Immature natural killer cell (primary cell): ENCODE measurements at regions not wholly inside any gene's neighbourhood (a gene's known extent, or its start where the extent isn't known, plus 50 kb on each side); places are given as distances from the start of the nearest gene placed in this dataset.
"Not testable (repeated sequence)": the region's sequence is repeated elsewhere in the genome, so short reads cannot be mapped to it uniquely, and the experiment has no call there.

Experiments used
- DNase-seq, 3 donors: peaks; one replicate each; pipeline ENCODE4 v3.0.0; 2022; ENCODE audit warnings: mixed read lengths in 1 of 3
- H3K27ac Mint-ChIP-seq, 6 donors: one replicate each; pipeline ENCODE4 v1.8.0; 2020; ENCODE audit warnings: mixed read lengths in 6 of 6, mild to moderate bottlenecking in 5 of 6, inconsistent platforms in 4 of 6, moderate library complexity in 3 of 6
- H3K27me3 Mint-ChIP-seq, 3 donors: one replicate each; pipeline ENCODE4 v1.8.0; 2020 to 2021; ENCODE audit warnings: low read depth in 3 of 3, mild to moderate bottlenecking in 3 of 3, mixed read lengths in 3 of 3, moderate library complexity in 3 of 3, inconsistent platforms in 1 of 3
- H3K36me3 Mint-ChIP-seq, 3 donors: one replicate each; pipeline ENCODE4 v1.8.0; 2020; ENCODE audit warnings: mixed read lengths in 3 of 3, inconsistent platforms in 2 of 3, mild to moderate bottlenecking in 2 of 3
- H3K4me1 Mint-ChIP-seq, 2 donors: one replicate each; pipeline ENCODE4 v1.8.0; 2020; ENCODE audit warnings: inconsistent platforms in 2 of 2, mild to moderate bottlenecking in 2 of 2, mixed read lengths in 2 of 2, moderate library complexity in 1 of 2
- H3K4me3 Mint-ChIP-seq, 5 donors: one replicate each; pipeline ENCODE4 v1.8.0; 2020; ENCODE audit warnings: mild to moderate bottlenecking in 5 of 5, mixed read lengths in 5 of 5, inconsistent platforms in 3 of 5, moderate library complexity in 3 of 5
- H3K9me3 Mint-ChIP-seq, 6 donors: one replicate each; pipeline ENCODE4 v1.8.0; 2020; ENCODE audit warnings: mild to moderate bottlenecking in 6 of 6, mixed read lengths in 6 of 6, inconsistent platforms in 4 of 6, moderate library complexity in 3 of 6

- peaks cover 0 to 3% (median 1%) of the 10 kb centered on the region in 3 donors for H3K27me3 Mint-ChIP-seq
- DNase-seq: no peak
- peaks cover 0 to 3% (median 0%) of the 10 kb centered on the region in 3 donors for H3K36me3 Mint-ChIP-seq
- H3K4me1 Mint-ChIP-seq: peaks cover 3 to 8% of the 10 kb centered on the region in 2 donors
- H3K27ac Mint-ChIP-seq: no peak overlapping the region
- H3K4me3 Mint-ChIP-seq: no peak overlapping the region
- H3K9me3 Mint-ChIP-seq: peaks cover 0 to 5% (median 0%) of the 10 kb centered on the region in 6 donors
These were observed 105.8 kb downstream of the MRPL39 start for GRCh38 chr21:25501462-25501861.

- Mint-ChIP-seq H3K4me3 (no peak overlapping the region), H3K9me3 (peaks cover 0 to 5% (median 0%) of the 10 kb centered on the region in 6 donors), H3K27me3 (peaks cover under 1 to 3% (median 1%) of the 10 kb centered on the region in 3 donors), H3K36me3 (peaks cover 0 to 3% (median 0%) of the 10 kb centered on the region in 3 donors), H3K4me1 (peaks cover 3 to 8% of the 10 kb centered on the region in 2 donors), H3K27ac (no peak overlapping the region)
- no peak for DNase-seq
These were observed 106.7 kb downstream of the MRPL39 start for GRCh38 chr21:25500598-25500997.

- H3K27ac Mint-ChIP-seq: no peak overlapping the region
- H3K36me3 Mint-ChIP-seq: no peaks in the 10 kb centered on the region
- DNase-seq: no peak
- H3K9me3 Mint-ChIP-seq: peaks cover 0 to 6% (median under 1%) of the 10 kb centered on the region in 6 donors
- H3K4me1 Mint-ChIP-seq: peaks cover 3 to 4% of the 10 kb centered on the region in 2 donors
- H3K27me3 Mint-ChIP-seq: peaks cover 0 to 4% (median 3%) of the 10 kb centered on the region in 3 donors
- no peak overlapping the region for H3K4me3 Mint-ChIP-seq
These were observed 110.3 kb downstream of the MRPL39 start for GRCh38 chr21:25496825-25497482.

GRCh38 chr21:25494804-25495203 lies 112.5 kb downstream of the MRPL39 start:
- Mint-ChIP-seq H3K27me3 (peaks cover 0 to 4% (median 3%) of the 10 kb centered on the region in 3 donors), H3K27ac (no peak overlapping the region), H3K36me3 (no peaks in the 10 kb centered on the region), H3K9me3 (peaks cover 0 to 5% (median under 1%) of the 10 kb centered on the region in 6 donors), H3K4me1 (no peaks in the 10 kb centered on the region), H3K4me3 (no peak overlapping the region)
- no peak for DNase-seq

- no peaks in the 10 kb centered on the region for H3K4me1 Mint-ChIP-seq
- no peak for DNase-seq
- no peaks in the 10 kb centered on the region for H3K36me3 Mint-ChIP-seq
- no peak overlapping the region for H3K27ac Mint-ChIP-seq
- H3K9me3 Mint-ChIP-seq: peaks cover 0 to 4% (median under 1%) of the 10 kb centered on the region in 6 donors
- H3K27me3 Mint-ChIP-seq: peaks cover 1 to 4% (median 3%) of the 10 kb centered on the region in 3 donors
- H3K4me3 Mint-ChIP-seq: no peak overlapping the region
These were observed 113.6 kb downstream of the MRPL39 start for GRCh38 chr21:25493722-25494121.

- peaks cover 0 to 4% (median 0%) of the 10 kb centered on the region in 6 donors for H3K9me3 Mint-ChIP-seq
- H3K4me1 Mint-ChIP-seq: no peaks in the 10 kb centered on the region
- no peak overlapping the region for H3K27ac Mint-ChIP-seq
- H3K27me3 Mint-ChIP-seq: peaks cover 0 to 4% (median 3%) of the 10 kb centered on the region in 3 donors
- H3K36me3 Mint-ChIP-seq: no peaks in the 10 kb centered on the region
- no peak overlapping the region for H3K4me3 Mint-ChIP-seq
- no peak for DNase-seq
These were observed 116.0 kb downstream of the MRPL39 start for GRCh38 chr21:25491267-25491666.

- Mint-ChIP-seq H3K27me3 (peaks cover 0 to 4% (median 3%) of the 10 kb centered on the region in 3 donors), H3K9me3 (peaks cover 0 to 3% (median 0%) of the 10 kb centered on the region in 6 donors)
These were observed 116.5 kb downstream of the MRPL39 start for GRCh38 chr21:25490742-25491141.

GRCh38 chr21:25489673-25490072 lies 117.6 kb downstream of the MRPL39 start:
- H3K36me3 Mint-ChIP-seq: no peaks in the 10 kb centered on the region
- DNase-seq: no peak
- H3K4me1 Mint-ChIP-seq: no peaks in the 10 kb centered on the region
- H3K4me3 Mint-ChIP-seq: no peak overlapping the region
- peaks cover 0 to 5% (median 1%) of the 10 kb centered on the region in 3 donors for H3K27me3 Mint-ChIP-seq
- no peak overlapping the region for H3K27ac Mint-ChIP-seq
- peaks cover 0 to 1% (median 0%) of the 10 kb centered on the region in 6 donors for H3K9me3 Mint-ChIP-seq

More at GRCh38 chr21:25490742-25491141, 116.5 kb downstream of the MRPL39 start:
- DNase-seq: no peak
- H3K4me1 Mint-ChIP-seq: no peaks in the 10 kb centered on the region
- H3K4me3 Mint-ChIP-seq: no peak overlapping the region
- no peak overlapping the region for H3K27ac Mint-ChIP-seq
- H3K36me3 Mint-ChIP-seq: no peaks in the 10 kb centered on the region

GRCh38 chr21:25487046-25487594 lies 120.2 kb downstream of the MRPL39 start:
- Mint-ChIP-seq H3K36me3 (peaks cover 0 to under 1% (median 0%) of the 10 kb centered on the region in 3 donors), H3K27me3 (peaks cover 0 to 6% (median 0%) of the 10 kb centered on the region in 3 donors), H3K9me3 (peaks cover 8 to 21% (median 12%) of the 10 kb centered on the region in 6 donors), H3K4me1 (no peaks in the 10 kb centered on the region), H3K27ac (no peak overlapping the region), H3K4me3 (no peak overlapping the region)
- no peak for DNase-seq

GRCh38 chr21:25485914-25486313 lies 121.4 kb downstream of the MRPL39 start:
- Mint-ChIP-seq H3K27ac (no peak overlapping the region), H3K9me3 (peaks cover 10 to 33% (median 24%) of the 10 kb centered on the region in 6 donors), H3K4me3 (no peak overlapping the region), H3K36me3 (peaks cover 0 to 12% (median 5%) of the 10 kb centered on the region in 3 donors), H3K4me1 (no peaks in the 10 kb centered on the region), H3K27me3 (peaks cover 0 to 6% (median 0%) of the 10 kb centered on the region in 3 donors)
- no peak for DNase-seq

GRCh38 chr21:25467896-25468295 lies 139.4 kb downstream of the MRPL39 start:
- H3K27ac Mint-ChIP-seq: no peak overlapping the region
- H3K4me3 Mint-ChIP-seq: no peak overlapping the region
- H3K36me3 Mint-ChIP-seq: no peaks in the 10 kb centered on the region

GRCh38 chr21:25467071-25467470 lies 140.2 kb downstream of the MRPL39 start:
- not testable (repeated sequence) for H3K27ac Mint-ChIP-seq, H3K27me3 Mint-ChIP-seq, H3K4me1 Mint-ChIP-seq, H3K36me3 Mint-ChIP-seq, H3K9me3 Mint-ChIP-seq, H3K4me3 Mint-ChIP-seq, DNase-seq

More at GRCh38 chr21:25467896-25468295, 139.4 kb downstream of the MRPL39 start:
- peaks cover 0 to 3% (median 0%) of the 10 kb centered on the region in 6 donors for H3K9me3 Mint-ChIP-seq
- no peak for DNase-seq
- H3K27me3 Mint-ChIP-seq: peaks cover 0 to 5% (median 0%) of the 10 kb centered on the region in 3 donors
- no peaks in the 10 kb centered on the region for H3K4me1 Mint-ChIP-seq

GRCh38 chr21:25466470-25466869 lies 140.8 kb downstream of the MRPL39 start:
- Mint-ChIP-seq H3K36me3 (no peaks in the 10 kb centered on the region), H3K27ac (no peak overlapping the region), H3K4me3 (no peak overlapping the region), H3K4me1 (no peaks in the 10 kb centered on the region), H3K27me3 (peaks cover 0 to 5% (median 0%) of the 10 kb centered on the region in 3 donors), H3K9me3 (no peaks in the 10 kb centered on the region)
- DNase-seq: no peak

GRCh38 chr21:25465263-25465662 lies 142.0 kb downstream of the MRPL39 start:
- H3K36me3 Mint-ChIP-seq: no peaks in the 10 kb centered on the region
- no peaks in the 10 kb centered on the region for H3K9me3 Mint-ChIP-seq
- H3K4me3 Mint-ChIP-seq: no peak overlapping the region
- no peak for DNase-seq
- H3K27ac Mint-ChIP-seq: no peak overlapping the region
- no peaks in the 10 kb centered on the region for H3K4me1 Mint-ChIP-seq
- peaks cover 0 to 3% (median 0%) of the 10 kb centered on the region in 3 donors for H3K27me3 Mint-ChIP-seq
